A673 (cell line): ENCODE measurements at regions not wholly inside any gene's neighbourhood (a gene's known extent, or its start where the extent isn't known, plus 50 kb on each side); places are given as distances from the start of the nearest gene placed in this dataset.

Source experiments
- EZH2 ChIP-seq: fragments of 200-600 bp; sonication (generic); IDR thresholded peaks from 2 replicates; pipeline ENCODE4 v1.6.1; 2017; ENCODE audit warnings: borderline replicate concordance, low read depth, mild to moderate bottlenecking, mixed read lengths, antibody characterized with exemption, low read length; ENCODE audit not compliant: poor library complexity, severe bottlenecking
- TF ChIP-seq, protein P1 (sequence below): fragments of 300-800, 200-600 bp; sonication (generic); conservative IDR thresholded peaks from 2 replicates; pipeline ENCODE4 v1.5.1; 2017; ENCODE audit warnings: low read depth, mild to moderate bottlenecking, antibody characterized with exemption, low read length, moderate library complexity, mixed read lengths

- TF ChIP-seq, protein P1, sequence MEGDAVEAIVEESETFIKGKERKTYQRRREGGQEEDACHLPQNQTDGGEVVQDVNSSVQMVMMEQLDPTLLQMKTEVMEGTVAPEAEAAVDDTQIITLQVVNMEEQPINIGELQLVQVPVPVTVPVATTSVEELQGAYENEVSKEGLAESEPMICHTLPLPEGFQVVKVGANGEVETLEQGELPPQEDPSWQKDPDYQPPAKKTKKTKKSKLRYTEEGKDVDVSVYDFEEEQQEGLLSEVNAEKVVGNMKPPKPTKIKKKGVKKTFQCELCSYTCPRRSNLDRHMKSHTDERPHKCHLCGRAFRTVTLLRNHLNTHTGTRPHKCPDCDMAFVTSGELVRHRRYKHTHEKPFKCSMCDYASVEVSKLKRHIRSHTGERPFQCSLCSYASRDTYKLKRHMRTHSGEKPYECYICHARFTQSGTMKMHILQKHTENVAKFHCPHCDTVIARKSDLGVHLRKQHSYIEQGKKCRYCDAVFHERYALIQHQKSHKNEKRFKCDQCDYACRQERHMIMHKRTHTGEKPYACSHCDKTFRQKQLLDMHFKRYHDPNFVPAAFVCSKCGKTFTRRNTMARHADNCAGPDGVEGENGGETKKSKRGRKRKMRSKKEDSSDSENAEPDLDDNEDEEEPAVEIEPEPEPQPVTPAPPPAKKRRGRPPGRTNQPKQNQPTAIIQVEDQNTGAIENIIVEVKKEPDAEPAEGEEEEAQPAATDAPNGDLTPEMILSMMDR = no peak
- TF ChIP-seq EZH2 = no peak
Observed at GRCh38 chr2:16861111-16861510, 195.5 kb upstream of the CYRIA start.
